ENCODE measurements at regions not wholly inside any gene's neighbourhood (a gene's known extent, or its start where the extent isn't known, plus 50 kb on each side); places are given as distances from the start of the nearest gene placed in this dataset.

- intact Hi-C loops (cut with micrococcal nuclease) = no loop called here
- no TSS peak for BruUV-seq (replicated peaks)
- DNase-seq (ENCODE audit: unreplicated experiment) = no peak
- TF ChIP-seq, protein P1, sequence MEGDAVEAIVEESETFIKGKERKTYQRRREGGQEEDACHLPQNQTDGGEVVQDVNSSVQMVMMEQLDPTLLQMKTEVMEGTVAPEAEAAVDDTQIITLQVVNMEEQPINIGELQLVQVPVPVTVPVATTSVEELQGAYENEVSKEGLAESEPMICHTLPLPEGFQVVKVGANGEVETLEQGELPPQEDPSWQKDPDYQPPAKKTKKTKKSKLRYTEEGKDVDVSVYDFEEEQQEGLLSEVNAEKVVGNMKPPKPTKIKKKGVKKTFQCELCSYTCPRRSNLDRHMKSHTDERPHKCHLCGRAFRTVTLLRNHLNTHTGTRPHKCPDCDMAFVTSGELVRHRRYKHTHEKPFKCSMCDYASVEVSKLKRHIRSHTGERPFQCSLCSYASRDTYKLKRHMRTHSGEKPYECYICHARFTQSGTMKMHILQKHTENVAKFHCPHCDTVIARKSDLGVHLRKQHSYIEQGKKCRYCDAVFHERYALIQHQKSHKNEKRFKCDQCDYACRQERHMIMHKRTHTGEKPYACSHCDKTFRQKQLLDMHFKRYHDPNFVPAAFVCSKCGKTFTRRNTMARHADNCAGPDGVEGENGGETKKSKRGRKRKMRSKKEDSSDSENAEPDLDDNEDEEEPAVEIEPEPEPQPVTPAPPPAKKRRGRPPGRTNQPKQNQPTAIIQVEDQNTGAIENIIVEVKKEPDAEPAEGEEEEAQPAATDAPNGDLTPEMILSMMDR (IDR thresholded peaks at IDR 0.05; ENCODE audit: unreplicated experiment) = no peak
- Mint-ChIP-seq H3K27me3 (ENCODE audit: insufficient read depth, unreplicated experiment) (no peaks in the 10 kb centered on the region), H3K4me1 (ENCODE audit: insufficient read depth, unreplicated experiment) (peaks cover 11% of the 10 kb centered on the region), H3K27ac (ENCODE audit: low read depth, unreplicated experiment) (no peak overlapping the region), H3K9me3 (ENCODE audit: unreplicated experiment) (no peaks in the 10 kb centered on the region), H3K4me3 (ENCODE audit: unreplicated experiment) (no peak overlapping the region), H3K36me3 (ENCODE audit: insufficient read depth, unreplicated experiment) (no peaks in the 10 kb centered on the region)
- ChIA-PET CTCF (interaction anchor here (0.6 to 0.9 kb wide), 2 partner anchors 75 to 106 kb away, joined by 3 read pairs; no protein-coding TSS in a partner anchor), POLR2A (no interaction called here)
These were observed 109.8 kb upstream of the ARID2 start for GRCh38 chr12:45619736-45620135.

- Mint-ChIP-seq H3K9me3 (ENCODE audit: unreplicated experiment) (no peaks in the 10 kb centered on the region), H3K4me1 (ENCODE audit: insufficient read depth, unreplicated experiment) (no peaks in the 10 kb centered on the region), H3K27ac (ENCODE audit: low read depth, unreplicated experiment) (no peak overlapping the region), H3K36me3 (ENCODE audit: insufficient read depth, unreplicated experiment) (no peaks in the 10 kb centered on the region), H3K4me3 (ENCODE audit: unreplicated experiment) (no peak overlapping the region), H3K27me3 (ENCODE audit: insufficient read depth, unreplicated experiment) (no peaks in the 10 kb centered on the region)
- TF ChIP-seq, protein P1 (IDR thresholded peaks at IDR 0.05; ENCODE audit: unreplicated experiment) = no peak
- CTCF ChIA-PET = no interaction called here
- no peak for DNase-seq (ENCODE audit: unreplicated experiment)
- POLR2A ChIA-PET = interaction anchor here (0.5 to 1.0 kb wide), 2 partner anchors 9 to 193 kb away, joined by 3 read pairs; no protein-coding TSS in a partner anchor
- intact Hi-C loops (cut with micrococcal nuclease) = no loop called here
- BruUV-seq (replicated peaks) = no TSS peak
These were observed 107.8 kb upstream of the ARID2 start for GRCh38 chr12:45621703-45622102.

DNA sequence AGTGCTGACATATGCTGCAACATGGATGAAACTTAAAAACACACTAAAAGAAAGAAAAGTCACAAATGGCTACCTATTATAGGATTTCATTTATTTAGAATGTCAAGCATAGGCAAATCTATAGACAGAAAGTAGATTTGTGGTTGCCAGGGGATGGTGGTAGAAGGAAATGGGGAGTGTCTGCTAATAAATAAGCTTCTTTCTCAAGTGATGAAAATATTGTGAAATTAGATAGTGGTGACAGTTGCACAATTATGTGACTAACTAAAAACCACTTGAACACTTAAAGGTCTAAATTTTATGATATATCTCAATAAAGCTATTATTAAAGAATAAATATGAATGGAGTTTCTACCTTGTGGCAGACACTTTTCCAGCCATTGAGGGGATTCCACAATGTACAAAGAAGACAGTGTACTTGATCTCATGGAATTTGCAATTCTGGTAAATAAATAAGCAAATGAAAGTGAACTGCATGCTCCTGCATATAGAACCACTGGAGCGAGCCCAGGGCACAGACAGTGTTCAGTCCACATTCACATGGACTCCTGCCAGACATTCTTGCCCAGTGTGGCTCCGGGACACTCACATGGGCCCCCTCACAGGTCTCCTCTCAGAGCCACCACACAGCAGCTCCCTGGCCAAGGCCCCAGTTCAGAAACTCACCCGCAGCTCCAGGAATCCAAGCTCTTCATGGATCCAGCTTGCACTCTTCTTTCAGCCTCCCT lies 107.1 kb upstream of the ARID2 start:
- peaks cover 4% of the 10 kb centered on the region for H3K27me3 Mint-ChIP-seq (ENCODE audit: insufficient read depth, unreplicated experiment)
- TF ChIP-seq, protein P1 (IDR thresholded peaks at IDR 0.05; ENCODE audit: unreplicated experiment) = no peak
- no peak overlapping the region for H3K4me3 Mint-ChIP-seq (ENCODE audit: unreplicated experiment)
- no peak for DNase-seq (ENCODE audit: unreplicated experiment)
- no peaks in the 10 kb centered on the region for H3K9me3 Mint-ChIP-seq (ENCODE audit: unreplicated experiment)
- no TSS peak for BruUV-seq (replicated peaks)
- no peaks in the 10 kb centered on the region for H3K36me3 Mint-ChIP-seq (ENCODE audit: insufficient read depth, unreplicated experiment)
- CTCF ChIA-PET = no interaction called here
- intact Hi-C loops (cut with micrococcal nuclease) = no loop called here
- no peaks in the 10 kb centered on the region for H3K4me1 Mint-ChIP-seq (ENCODE audit: insufficient read depth, unreplicated experiment)
- no peak overlapping the region for H3K27ac Mint-ChIP-seq (ENCODE audit: low read depth, unreplicated experiment)
- POLR2A ChIA-PET = interaction anchor here (0.5 to 1.0 kb wide), 2 partner anchors 10 to 193 kb away, joined by 3 read pairs; no protein-coding TSS in a partner anchor

GRCh38 chr12:45623221-45623620 lies 106.3 kb upstream of the ARID2 start:
- Mint-ChIP-seq H3K4me3 (ENCODE audit: unreplicated experiment) (no peak overlapping the region), H3K27ac (ENCODE audit: low read depth, unreplicated experiment) (no peak overlapping the region), H3K4me1 (ENCODE audit: insufficient read depth, unreplicated experiment) (no peaks in the 10 kb centered on the region), H3K9me3 (ENCODE audit: unreplicated experiment) (no peaks in the 10 kb centered on the region), H3K27me3 (ENCODE audit: insufficient read depth, unreplicated experiment) (peaks cover 12% of the 10 kb centered on the region), H3K36me3 (ENCODE audit: insufficient read depth, unreplicated experiment) (no peaks in the 10 kb centered on the region)
- no TSS peak for BruUV-seq (replicated peaks)
- intact Hi-C loops (cut with micrococcal nuclease) = no loop called here
- ChIA-PET CTCF (interaction anchor here (0.6 to 1.0 kb wide), 2 partner anchors 24 to 25 kb away, joined by 3 read pairs; no protein-coding TSS in a partner anchor), POLR2A (no interaction called here)
- DNase-seq (ENCODE audit: unreplicated experiment) = no peak
- TF ChIP-seq, protein P1 (IDR thresholded peaks at IDR 0.05; ENCODE audit: unreplicated experiment) = no peak

Data from MCF 10A (cell line).